Progenitor cell of endocrine pancreas (in vitro differentiated cells): ENCODE measurements at regions not wholly inside any gene's neighbourhood (a gene's known extent, or its start where the extent isn't known, plus 50 kb on each side); places are given as distances from the start of the nearest gene placed in this dataset.

ENCODE experiments used
- DNase-seq: peaks from one replicate; pipeline ENCODE4 v3.0.0; 2021; ENCODE audit warnings: low spot score; ENCODE audit not compliant: unreplicated experiment
- H3K27ac Mint-ChIP-seq: 2 replicates; pipeline ENCODE4 v1.8.0; 2021; ENCODE audit warnings: mild to moderate bottlenecking, moderate library complexity, mixed read lengths
- H3K27me3 Mint-ChIP-seq: 2 replicates; pipeline ENCODE4 v1.8.0; 2021; ENCODE audit warnings: mixed read lengths
- H3K36me3 Mint-ChIP-seq: 2 replicates; pipeline ENCODE4 v1.8.0; 2022; ENCODE audit warnings: mixed read lengths; ENCODE audit not compliant: insufficient read depth
- H3K4me1 Mint-ChIP-seq: 2 replicates; pipeline ENCODE4 v1.8.0; 2021; ENCODE audit warnings: low read depth, mixed read lengths
- H3K4me3 Mint-ChIP-seq: 2 replicates; pipeline ENCODE4 v1.8.0; 2021; ENCODE audit warnings: low read depth, mild to moderate bottlenecking, moderate library complexity, mixed read lengths
- H3K9me3 Mint-ChIP-seq: 2 replicates; pipeline ENCODE4 v1.8.0; 2021; ENCODE audit warnings: low read depth, mixed read lengths
- CTCF ChIP-seq: fragments of 200-600 bp; sonication (generic); IDR thresholded peaks from one replicate; pipeline ENCODE4 v1.5.0; 2021; ENCODE audit warnings: antibody characterized with exemption, mild to moderate bottlenecking; ENCODE audit not compliant: unreplicated experiment

GRCh38 chrX:36684053-36684452, 324.1 kb upstream of the FAM47C start:
- no peaks in the 10 kb centered on the region for H3K27me3 Mint-ChIP-seq
- peaks cover 14% of the 10 kb centered on the region for H3K9me3 Mint-ChIP-seq
- no peak overlapping the region for H3K27ac Mint-ChIP-seq
- DNase-seq, result no peak
- H3K4me3 Mint-ChIP-seq, result no peak overlapping the region
- H3K4me1 Mint-ChIP-seq, result peaks cover 1% of the 10 kb centered on the region
- H3K36me3 Mint-ChIP-seq, result no peaks in the 10 kb centered on the region
- no peak for TF ChIP-seq CTCF

DNA sequence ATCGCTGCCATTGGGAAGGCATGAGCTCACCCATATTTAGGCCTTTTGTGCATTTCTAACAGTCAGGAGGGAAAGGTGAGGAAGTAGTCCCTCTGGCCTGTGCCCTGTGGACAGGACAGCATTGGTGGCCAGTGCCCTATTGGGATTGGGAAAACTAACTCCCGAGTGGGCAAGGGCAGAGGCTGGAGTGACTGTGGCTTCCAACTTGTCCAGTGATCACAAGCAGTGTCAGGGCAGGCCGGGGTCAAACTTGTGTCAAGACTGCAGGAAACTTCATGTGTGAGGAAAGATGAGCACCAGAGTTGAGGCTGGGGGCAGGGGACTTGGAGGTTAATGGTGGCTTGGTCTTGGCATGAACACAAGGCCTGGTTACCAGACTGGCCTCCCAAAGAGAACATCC, 286.2 kb upstream of the FAM47C start:
- no peak for DNase-seq
- Mint-ChIP-seq H3K9me3 (no peaks in the 10 kb centered on the region), H3K4me1 (no peaks in the 10 kb centered on the region), H3K4me3 (no peak overlapping the region), H3K27ac (no peak overlapping the region), H3K36me3 (no peaks in the 10 kb centered on the region), H3K27me3 (no peaks in the 10 kb centered on the region)
- no peak for TF ChIP-seq CTCF

DNA sequence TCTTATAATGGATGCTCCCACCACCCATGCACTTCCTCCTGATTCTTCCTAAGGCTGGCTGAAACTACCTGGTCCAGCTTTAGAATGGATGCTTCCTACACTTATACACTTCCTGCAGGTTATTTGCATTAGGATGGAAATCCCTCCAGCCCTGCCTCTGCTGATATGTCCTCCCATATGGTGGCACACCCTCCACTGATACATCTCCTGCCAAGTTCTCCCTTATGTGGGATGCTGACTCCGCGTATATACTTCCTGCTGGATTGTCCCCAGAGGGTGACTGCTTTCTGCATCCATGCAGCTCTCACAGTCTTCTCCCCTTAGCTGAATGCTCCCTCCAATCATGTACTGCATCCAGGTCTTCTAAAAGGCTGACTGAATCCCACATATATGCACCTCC, 254.6 kb upstream of the FAM47C start:
- no peak for DNase-seq
- H3K27me3 Mint-ChIP-seq, result no peaks in the 10 kb centered on the region
- no peak overlapping the region for H3K4me3 Mint-ChIP-seq
- H3K9me3 Mint-ChIP-seq, result peaks cover 6% of the 10 kb centered on the region
- no peak overlapping the region for H3K27ac Mint-ChIP-seq
- TF ChIP-seq CTCF, result no peak
- no peaks in the 10 kb centered on the region for H3K4me1 Mint-ChIP-seq
- H3K36me3 Mint-ChIP-seq, result no peaks in the 10 kb centered on the region

DNA sequence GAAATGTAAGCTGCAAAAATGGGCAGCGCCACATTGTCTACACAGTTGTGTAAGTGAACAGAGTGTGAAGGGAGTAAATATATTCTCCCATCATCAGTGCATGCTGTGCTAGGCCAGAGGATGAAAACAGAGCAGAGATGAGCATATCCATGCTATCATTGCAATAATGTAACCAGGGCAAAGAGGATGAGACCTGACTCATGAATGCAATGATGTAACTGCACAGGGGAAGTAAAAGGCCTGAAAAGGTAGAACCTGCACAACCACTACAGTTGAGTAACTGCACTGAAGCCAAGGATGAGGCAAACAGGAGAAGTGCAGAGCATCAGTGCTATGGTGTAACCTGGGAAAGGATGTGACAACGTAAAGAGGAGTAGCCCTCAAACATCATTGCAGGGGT, 220.4 kb upstream of the FAM47C start:
- Mint-ChIP-seq H3K9me3 (peaks cover 4% of the 10 kb centered on the region), H3K27ac (no peak overlapping the region)

GRCh38 chrX:36803151-36803550, 205.0 kb upstream of the FAM47C start:
- no peak for TF ChIP-seq CTCF
- H3K4me3 Mint-ChIP-seq, result no peak overlapping the region
- peaks cover 10% of the 10 kb centered on the region for H3K9me3 Mint-ChIP-seq
- no peaks in the 10 kb centered on the region for H3K27me3 Mint-ChIP-seq
- no peak overlapping the region for H3K27ac Mint-ChIP-seq
- no peak for DNase-seq
- no peaks in the 10 kb centered on the region for H3K4me1 Mint-ChIP-seq
- H3K36me3 Mint-ChIP-seq, result no peaks in the 10 kb centered on the region

More for the DNA sequence above, 220.4 kb upstream of the FAM47C start:
- DNase-seq, result no peak
- no peak overlapping the region for H3K4me3 Mint-ChIP-seq
- H3K4me1 Mint-ChIP-seq, result no peaks in the 10 kb centered on the region
- no peaks in the 10 kb centered on the region for H3K36me3 Mint-ChIP-seq
- H3K27me3 Mint-ChIP-seq, result no peaks in the 10 kb centered on the region
- TF ChIP-seq CTCF, result no peak

GRCh38 chrX:36804066-36804465, 204.1 kb upstream of the FAM47C start:
- H3K27ac Mint-ChIP-seq, result no peak overlapping the region
- no peak for TF ChIP-seq CTCF
- H3K4me3 Mint-ChIP-seq, result no peak overlapping the region
- no peaks in the 10 kb centered on the region for H3K4me1 Mint-ChIP-seq
- peaks cover 11% of the 10 kb centered on the region for H3K9me3 Mint-ChIP-seq
- H3K27me3 Mint-ChIP-seq, result no peaks in the 10 kb centered on the region
- H3K36me3 Mint-ChIP-seq, result no peaks in the 10 kb centered on the region
- DNase-seq, result no peak
